Mammary epithelial cell (primary cell): ENCODE measurements at regions not wholly inside any gene's neighbourhood (a gene's known extent, or its start where the extent isn't known, plus 50 kb on each side); places are given as distances from the start of the nearest gene placed in this dataset.

Experiments used
- CTCF ChIP-seq, 2 donors: IDR thresholded peaks in 1 of 2; conservative IDR thresholded peaks in 1 of 2; 2 replicates each; pipeline ENCODE4 v1.5.1; 2011 to 2012; ENCODE audit warnings: inconsistent platforms in 2 of 2, low read length in 2 of 2, mild to moderate bottlenecking in 2 of 2, control low read depth in 1 of 2, low read depth in 1 of 2; ENCODE audit not compliant: insufficient read depth in 1 of 2; ENCODE audit errors: extremely low read depth in 1 of 2
- EZH2 ChIP-seq: IDR thresholded peaks from 2 replicates; pipeline ENCODE4 v1.6.1; 2012; ENCODE audit warnings: low read length, inconsistent platforms, borderline replicate concordance

GRCh38 chr5:40041452-40041851 is 616.7 kb upstream of the DAB2 start:
- TF ChIP-seq CTCF (conservative IDR thresholded peaks at IDR 0.05 in 1 of 2, IDR thresholded peaks at IDR 0.05 in 1 of 2; ENCODE audit: extremely low read depth in 1 of 2, insufficient read depth in 1 of 2, low read depth in 1 of 2, low read length in 2 of 2) = no peak
- no peak for TF ChIP-seq EZH2
